ENCODE measurements at regions not wholly inside any gene's neighbourhood (a gene's known extent, or its start where the extent isn't known, plus 50 kb on each side); places are given as distances from the start of the nearest gene placed in this dataset.

DNA sequence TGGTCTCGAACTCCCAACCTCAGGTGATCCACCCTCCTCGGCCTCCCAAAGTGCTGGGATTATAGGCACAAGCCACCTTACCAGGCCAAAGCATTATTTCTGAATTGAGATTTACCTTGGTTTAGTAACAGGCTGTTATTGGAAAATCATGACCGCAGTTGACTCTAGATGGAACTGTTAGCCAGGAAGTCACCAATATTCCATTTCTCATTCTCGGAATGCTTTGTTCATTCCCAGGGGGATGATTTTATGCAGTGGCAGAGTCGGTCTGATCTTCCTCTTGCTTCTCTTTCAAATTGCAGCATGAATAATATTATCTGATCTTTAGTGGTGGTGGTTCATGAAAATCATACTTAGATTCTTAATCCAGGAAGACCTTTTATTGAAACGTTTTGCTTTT, 195.5 kb upstream of the MBNL1 start:
- TF ChIP-seq, protein P1, sequence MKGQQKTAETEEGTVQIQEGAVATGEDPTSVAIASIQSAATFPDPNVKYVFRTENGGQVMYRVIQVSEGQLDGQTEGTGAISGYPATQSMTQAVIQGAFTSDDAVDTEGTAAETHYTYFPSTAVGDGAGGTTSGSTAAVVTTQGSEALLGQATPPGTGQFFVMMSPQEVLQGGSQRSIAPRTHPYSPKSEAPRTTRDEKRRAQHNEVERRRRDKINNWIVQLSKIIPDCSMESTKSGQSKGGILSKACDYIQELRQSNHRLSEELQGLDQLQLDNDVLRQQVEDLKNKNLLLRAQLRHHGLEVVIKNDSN (CRISPR knock-in tag; IDR thresholded peaks at IDR 0.05): no peak
- TF ChIP-seq, protein P2, sequence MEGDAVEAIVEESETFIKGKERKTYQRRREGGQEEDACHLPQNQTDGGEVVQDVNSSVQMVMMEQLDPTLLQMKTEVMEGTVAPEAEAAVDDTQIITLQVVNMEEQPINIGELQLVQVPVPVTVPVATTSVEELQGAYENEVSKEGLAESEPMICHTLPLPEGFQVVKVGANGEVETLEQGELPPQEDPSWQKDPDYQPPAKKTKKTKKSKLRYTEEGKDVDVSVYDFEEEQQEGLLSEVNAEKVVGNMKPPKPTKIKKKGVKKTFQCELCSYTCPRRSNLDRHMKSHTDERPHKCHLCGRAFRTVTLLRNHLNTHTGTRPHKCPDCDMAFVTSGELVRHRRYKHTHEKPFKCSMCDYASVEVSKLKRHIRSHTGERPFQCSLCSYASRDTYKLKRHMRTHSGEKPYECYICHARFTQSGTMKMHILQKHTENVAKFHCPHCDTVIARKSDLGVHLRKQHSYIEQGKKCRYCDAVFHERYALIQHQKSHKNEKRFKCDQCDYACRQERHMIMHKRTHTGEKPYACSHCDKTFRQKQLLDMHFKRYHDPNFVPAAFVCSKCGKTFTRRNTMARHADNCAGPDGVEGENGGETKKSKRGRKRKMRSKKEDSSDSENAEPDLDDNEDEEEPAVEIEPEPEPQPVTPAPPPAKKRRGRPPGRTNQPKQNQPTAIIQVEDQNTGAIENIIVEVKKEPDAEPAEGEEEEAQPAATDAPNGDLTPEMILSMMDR (IDR thresholded peaks at IDR 0.05): no peak
- TF ChIP-seq NR2C2 (CRISPR knock-in tag; IDR thresholded peaks at IDR 0.05): no peak
- no peak for TF ChIP-seq NFYB (CRISPR knock-in tag; conservative IDR thresholded peaks at IDR 0.05; ENCODE audit: low read depth)
- TF ChIP-seq, protein P3, sequence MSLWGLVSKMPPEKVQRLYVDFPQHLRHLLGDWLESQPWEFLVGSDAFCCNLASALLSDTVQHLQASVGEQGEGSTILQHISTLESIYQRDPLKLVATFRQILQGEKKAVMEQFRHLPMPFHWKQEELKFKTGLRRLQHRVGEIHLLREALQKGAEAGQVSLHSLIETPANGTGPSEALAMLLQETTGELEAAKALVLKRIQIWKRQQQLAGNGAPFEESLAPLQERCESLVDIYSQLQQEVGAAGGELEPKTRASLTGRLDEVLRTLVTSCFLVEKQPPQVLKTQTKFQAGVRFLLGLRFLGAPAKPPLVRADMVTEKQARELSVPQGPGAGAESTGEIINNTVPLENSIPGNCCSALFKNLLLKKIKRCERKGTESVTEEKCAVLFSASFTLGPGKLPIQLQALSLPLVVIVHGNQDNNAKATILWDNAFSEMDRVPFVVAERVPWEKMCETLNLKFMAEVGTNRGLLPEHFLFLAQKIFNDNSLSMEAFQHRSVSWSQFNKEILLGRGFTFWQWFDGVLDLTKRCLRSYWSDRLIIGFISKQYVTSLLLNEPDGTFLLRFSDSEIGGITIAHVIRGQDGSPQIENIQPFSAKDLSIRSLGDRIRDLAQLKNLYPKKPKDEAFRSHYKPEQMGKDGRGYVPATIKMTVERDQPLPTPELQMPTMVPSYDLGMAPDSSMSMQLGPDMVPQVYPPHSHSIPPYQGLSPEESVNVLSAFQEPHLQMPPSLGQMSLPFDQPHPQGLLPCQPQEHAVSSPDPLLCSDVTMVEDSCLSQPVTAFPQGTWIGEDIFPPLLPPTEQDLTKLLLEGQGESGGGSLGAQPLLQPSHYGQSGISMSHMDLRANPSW (CRISPR knock-in tag; conservative IDR thresholded peaks at IDR 0.05; ENCODE audit: low read depth): no peak
